HepG2 (cell line): ENCODE measurements at regions not wholly inside any gene's neighbourhood (a gene's known extent, or its start where the extent isn't known, plus 50 kb on each side); places are given as distances from the start of the nearest gene placed in this dataset.

Source experiments
- BHLHE40 ChIP-seq: IDR thresholded peaks from 2 replicates; pipeline ENCODE4 v1.6.1; 2011; ENCODE audit warnings: low read length, improper control_type of control experiment
- BRCA1 ChIP-seq: sonication (generic); formaldehyde crosslinking; IDR thresholded peaks from 2 replicates; pipeline ENCODE4 v1.4.0; 2020; ENCODE audit warnings: missing genetic modification reagents
- CCAR2 ChIP-seq: fragments of 200-400 bp; formaldehyde crosslinking; optimal IDR thresholded peaks from 2 replicates; pipeline ENCODE3; 2018; ENCODE audit warnings: low read depth, mild to moderate bottlenecking, low read length, moderate library complexity
- DNMT1 ChIP-seq: sonication (generic); formaldehyde crosslinking; IDR thresholded peaks from 2 replicates; pipeline ENCODE4 v1.5.1; 2020; ENCODE audit warnings: mild to moderate bottlenecking, missing genetic modification reagents
- HDAC2 ChIP-seq: sonication (generic); formaldehyde crosslinking; IDR thresholded peaks from 2 replicates; pipeline ENCODE4 v1.4.0; 2020; ENCODE audit warnings: missing genetic modification reagents
- JUN ChIP-seq: sonication (generic); formaldehyde crosslinking; IDR thresholded peaks from 2 replicates; pipeline ENCODE4 v1.4.0; 2020; ENCODE audit warnings: mild to moderate bottlenecking, missing genetic modification reagents
- JUND ChIP-seq: sonication (generic); formaldehyde crosslinking; IDR thresholded peaks from 2 replicates; pipeline ENCODE4 v1.8.0; 2022; ENCODE audit warnings: mild to moderate bottlenecking, missing genetic modification reagents
- NFYB ChIP-seq: sonication (generic); formaldehyde crosslinking; IDR thresholded peaks from 2 replicates; pipeline ENCODE4 v1.4.0; 2020; ENCODE audit warnings: missing genetic modification reagents
- POGZ ChIP-seq: sonication (generic); formaldehyde crosslinking; IDR thresholded peaks from 2 replicates; pipeline ENCODE4 v1.4.0; 2020; ENCODE audit warnings: mild to moderate bottlenecking, missing genetic modification reagents
- YY1 ChIP-seq: IDR thresholded peaks from 2 replicates; pipeline ENCODE4 v1.6.1; 2011; ENCODE audit warnings: low read length, low read depth, moderate library complexity, mild to moderate bottlenecking; ENCODE audit not compliant: insufficient read depth, insufficient replicate concordance
- TF ChIP-seq, protein P1 (sequence below): sonication (generic); formaldehyde crosslinking; IDR thresholded peaks from 2 replicates; pipeline ENCODE4 v1.8.0; 2022; ENCODE audit warnings: missing genetic modification reagents, mild to moderate bottlenecking, borderline replicate concordance
- TF ChIP-seq, protein P2 (sequence below): sonication (generic); formaldehyde crosslinking; IDR thresholded peaks from 2 replicates; pipeline ENCODE4 v1.5.0; 2020; ENCODE audit warnings: missing genetic modification reagents, mild to moderate bottlenecking, borderline replicate concordance

DNA sequence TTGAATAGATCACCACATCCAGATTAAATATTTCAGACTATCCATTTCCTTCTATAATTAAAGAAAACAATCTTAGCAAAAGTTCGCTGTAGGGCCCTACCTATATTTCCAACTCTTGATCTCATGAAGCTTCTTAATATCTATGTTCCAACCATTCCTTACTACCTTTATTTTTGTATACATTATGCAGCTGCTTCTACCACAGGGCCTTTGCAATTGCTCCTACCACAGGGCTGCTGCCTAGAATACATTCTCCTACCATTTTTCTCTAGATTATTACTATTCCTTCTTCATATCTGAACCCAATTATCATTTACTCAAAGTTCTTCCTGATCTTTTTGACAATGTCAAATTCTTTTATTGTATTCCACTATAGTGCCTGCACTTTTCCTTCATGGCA, 516.6 kb downstream of the RFPL4B start:
- no peak for TF ChIP-seq POGZ (CRISPR knock-in tag)
- TF ChIP-seq, protein P1, sequence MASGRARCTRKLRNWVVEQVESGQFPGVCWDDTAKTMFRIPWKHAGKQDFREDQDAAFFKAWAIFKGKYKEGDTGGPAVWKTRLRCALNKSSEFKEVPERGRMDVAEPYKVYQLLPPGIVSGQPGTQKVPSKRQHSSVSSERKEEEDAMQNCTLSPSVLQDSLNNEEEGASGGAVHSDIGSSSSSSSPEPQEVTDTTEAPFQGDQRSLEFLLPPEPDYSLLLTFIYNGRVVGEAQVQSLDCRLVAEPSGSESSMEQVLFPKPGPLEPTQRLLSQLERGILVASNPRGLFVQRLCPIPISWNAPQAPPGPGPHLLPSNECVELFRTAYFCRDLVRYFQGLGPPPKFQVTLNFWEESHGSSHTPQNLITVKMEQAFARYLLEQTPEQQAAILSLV (CRISPR knock-in tag), result no peak
- TF ChIP-seq BRCA1 (CRISPR knock-in tag), result no peak
- TF ChIP-seq JUN (CRISPR knock-in tag), result no peak
- TF ChIP-seq YY1, result no peak
- no peak for TF ChIP-seq HDAC2 (CRISPR knock-in tag)
- TF ChIP-seq CCAR2, result no peak
- TF ChIP-seq, protein P2, sequence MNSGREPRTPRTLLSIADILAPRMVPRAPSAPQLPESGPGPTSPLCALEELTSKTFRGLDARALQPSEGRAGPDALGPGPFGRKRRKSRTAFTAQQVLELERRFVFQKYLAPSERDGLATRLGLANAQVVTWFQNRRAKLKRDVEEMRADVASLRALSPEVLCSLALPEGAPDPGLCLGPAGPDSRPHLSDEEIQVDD (CRISPR knock-in tag), result no peak
- TF ChIP-seq NFYB (CRISPR knock-in tag), result no peak
- TF ChIP-seq BHLHE40, result no peak
- no peak for TF ChIP-seq DNMT1 (CRISPR knock-in tag)
- TF ChIP-seq JUND (CRISPR knock-in tag), result no peak
